ENCODE measurements at regions not wholly inside any gene's neighbourhood (a gene's known extent, or its start where the extent isn't known, plus 50 kb on each side); places are given as distances from the start of the nearest gene placed in this dataset.

- no peak for DNase-seq
These were observed 309.0 kb upstream of the JARID2 start for GRCh38 chr6:14936861-14937260.

- no peak for DNase-seq
These were observed 302.8 kb upstream of the JARID2 start for GRCh38 chr6:14943116-14943515.

DNA sequence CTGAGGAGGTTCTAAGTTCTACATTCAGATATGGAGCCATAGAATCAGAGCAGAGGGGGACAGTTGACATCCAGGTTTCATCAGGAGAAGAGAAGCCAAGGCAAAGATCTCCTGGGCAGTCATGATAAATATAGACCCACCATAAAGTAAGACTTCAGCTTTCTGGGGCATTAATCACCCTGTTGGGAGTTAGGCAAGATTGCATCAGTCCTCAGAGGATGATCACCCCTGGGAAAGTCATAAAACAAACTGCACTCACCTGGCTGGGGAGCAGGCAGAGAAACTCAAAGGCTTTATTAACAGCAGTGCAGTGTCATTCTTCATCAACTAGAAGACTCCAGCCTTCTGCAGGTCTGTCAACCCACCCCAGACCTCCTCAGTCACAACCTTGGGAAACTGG lies 301.3 kb upstream of the JARID2 start:
- DNase-seq = no peak

DNA sequence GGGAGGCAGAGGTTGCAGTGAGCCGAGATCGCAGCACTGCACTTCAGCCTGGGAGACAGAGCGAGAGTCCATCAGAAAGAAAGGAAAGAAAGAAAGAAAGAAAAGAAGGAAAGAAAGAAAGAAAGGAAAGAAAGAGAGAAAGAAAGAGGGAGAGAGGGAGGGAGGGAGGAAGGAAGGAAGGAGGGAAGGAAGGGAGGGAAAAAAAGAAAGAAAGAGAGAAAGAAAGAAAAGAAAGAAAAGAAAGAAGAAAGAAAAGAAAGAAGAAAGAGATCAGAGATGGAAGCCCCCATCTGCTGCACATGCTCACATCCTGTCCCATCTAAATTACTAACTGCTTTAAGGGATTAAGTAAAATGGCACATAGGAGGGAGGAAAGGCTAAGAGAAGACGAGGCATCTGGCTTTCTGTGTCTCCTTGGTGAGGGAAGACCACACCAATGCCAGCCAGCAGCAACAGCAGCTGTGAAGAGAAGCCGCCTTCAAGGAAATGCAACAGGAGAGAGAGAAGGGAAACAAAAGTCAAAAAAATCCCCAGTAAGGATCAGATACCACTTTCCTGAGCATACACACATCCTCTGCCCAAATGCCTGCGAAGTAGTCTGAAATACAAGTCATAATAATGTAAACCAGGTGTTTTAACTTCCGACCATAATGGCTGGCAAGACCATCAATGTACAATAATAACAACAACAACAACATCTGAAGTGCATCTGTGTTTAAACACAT lies 300.2 kb upstream of the JARID2 start:
- DNase-seq = peak; percentile 69

DNA sequence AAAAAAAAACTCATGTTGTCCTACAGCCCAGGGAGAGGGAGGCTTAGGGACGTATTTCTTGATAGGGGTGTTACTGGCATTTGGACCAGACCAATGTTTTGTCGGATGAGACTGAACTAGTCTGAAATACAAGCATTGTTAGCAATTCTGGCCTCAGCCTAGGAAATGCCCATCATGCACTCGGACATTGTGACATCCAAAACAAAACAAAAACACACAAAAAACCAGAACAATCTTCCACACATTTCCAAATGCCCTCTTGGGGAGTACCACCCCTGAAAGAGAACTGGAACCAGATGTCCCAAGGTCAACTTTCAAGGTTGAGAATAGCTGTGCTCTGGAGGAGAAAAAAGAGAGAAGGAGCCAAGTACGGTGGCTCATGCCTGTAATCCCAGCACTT lies 299.1 kb upstream of the JARID2 start:
- DNase-seq = no peak

DNA sequence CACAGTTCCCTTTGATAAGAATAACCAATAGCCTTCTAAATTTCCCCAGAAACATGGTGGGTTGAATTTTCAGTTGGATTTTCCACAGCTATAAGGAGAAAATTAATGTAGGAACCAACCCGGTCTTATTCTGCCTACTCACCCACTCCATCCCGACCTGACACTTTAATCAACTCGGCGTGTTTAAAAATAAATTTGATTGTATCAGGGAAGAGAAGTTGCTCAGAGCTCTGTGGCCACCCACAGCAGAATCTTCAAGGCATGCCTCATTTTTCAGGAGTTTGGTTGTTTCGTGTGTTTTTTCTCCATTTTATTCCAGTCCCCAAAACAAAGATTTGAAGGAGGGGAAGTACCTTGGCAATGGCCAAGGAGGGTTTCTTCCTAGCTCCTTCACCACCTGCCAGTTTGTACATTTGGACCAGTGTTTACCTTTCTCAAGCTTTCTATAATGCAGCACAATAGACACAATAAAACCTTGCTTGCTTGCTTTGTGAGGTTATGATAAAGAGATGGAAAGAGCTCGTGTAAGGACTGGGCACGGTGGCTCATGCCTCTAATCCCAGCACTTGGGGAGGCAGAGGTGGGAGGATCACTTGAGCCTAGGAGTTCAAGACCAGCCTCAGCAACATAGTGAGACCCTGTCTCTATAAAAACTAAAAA lies 297.2 kb upstream of the JARID2 start:
- no peak for DNase-seq

GRCh38 chr6:14950103-14950969 lies 295.5 kb upstream of the JARID2 start:
- no peak for DNase-seq

DNA sequence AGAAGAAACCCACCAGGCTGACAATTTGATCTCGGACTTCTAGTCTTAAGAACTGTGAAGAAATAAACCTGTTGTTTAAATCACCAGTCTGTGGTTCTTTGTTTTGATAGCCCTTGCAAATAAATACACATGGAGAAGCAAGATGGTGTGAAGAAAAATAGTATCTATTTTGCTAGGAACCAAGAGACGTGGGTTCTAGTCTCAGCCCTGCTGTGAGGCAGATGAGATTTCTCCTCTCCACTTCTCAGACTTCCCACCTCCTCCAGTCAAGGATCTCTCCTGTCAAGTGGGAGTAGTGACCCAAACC lies 294.9 kb upstream of the JARID2 start:
- no peak for DNase-seq

- DNase-seq = no peak
These were observed 294.2 kb upstream of the JARID2 start for GRCh38 chr6:14951704-14952103.

DNA sequence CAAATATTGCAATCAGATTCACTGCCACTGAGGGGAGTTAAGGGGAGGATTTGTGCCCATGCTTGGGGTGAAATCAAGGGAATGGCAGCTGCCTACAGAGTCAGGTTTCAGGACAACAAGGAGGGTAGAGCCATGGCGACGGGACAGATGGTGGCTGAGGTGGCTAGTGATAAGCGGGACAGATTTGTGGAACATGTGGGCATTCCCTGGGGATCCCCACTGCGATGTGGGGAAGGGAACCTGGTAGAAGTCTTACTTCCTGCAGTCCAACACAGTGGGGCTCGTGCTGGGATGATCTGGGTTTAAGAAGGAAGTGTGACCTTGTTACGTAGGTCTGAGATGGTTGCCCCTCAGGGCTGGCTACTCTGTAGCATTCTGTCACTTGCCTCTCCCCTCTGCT lies 292.0 kb upstream of the JARID2 start:
- no peak for DNase-seq

GRCh38 chr6:14957355-14958059 lies 288.4 kb upstream of the JARID2 start:
- no peak for DNase-seq

DNA sequence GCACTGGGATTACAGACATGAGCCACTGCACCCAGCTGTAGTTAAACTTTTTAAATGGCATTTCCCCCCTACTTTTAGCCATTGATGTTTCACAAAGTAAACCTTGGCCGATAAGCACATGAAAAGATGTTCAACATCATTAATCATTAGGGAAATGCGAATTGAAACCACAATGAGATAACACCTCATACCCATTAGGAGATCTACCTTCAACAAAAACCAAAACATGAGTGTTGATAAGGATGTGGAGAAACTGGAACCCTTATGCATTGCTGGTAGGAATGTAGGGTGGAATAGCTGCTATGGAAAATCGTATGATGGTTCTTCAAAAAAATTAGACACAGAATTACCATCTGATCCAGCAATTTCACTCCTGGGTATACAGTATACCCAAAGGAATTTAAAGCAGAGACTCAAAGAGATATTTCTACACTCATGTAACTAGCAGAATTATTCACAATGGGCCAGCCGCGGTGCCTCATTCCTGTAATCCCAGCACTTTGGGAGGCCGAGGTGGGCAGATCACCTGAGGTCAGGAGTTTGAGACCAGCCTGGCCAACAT lies 286.5 kb upstream of the JARID2 start:
- no peak for DNase-seq

DNA sequence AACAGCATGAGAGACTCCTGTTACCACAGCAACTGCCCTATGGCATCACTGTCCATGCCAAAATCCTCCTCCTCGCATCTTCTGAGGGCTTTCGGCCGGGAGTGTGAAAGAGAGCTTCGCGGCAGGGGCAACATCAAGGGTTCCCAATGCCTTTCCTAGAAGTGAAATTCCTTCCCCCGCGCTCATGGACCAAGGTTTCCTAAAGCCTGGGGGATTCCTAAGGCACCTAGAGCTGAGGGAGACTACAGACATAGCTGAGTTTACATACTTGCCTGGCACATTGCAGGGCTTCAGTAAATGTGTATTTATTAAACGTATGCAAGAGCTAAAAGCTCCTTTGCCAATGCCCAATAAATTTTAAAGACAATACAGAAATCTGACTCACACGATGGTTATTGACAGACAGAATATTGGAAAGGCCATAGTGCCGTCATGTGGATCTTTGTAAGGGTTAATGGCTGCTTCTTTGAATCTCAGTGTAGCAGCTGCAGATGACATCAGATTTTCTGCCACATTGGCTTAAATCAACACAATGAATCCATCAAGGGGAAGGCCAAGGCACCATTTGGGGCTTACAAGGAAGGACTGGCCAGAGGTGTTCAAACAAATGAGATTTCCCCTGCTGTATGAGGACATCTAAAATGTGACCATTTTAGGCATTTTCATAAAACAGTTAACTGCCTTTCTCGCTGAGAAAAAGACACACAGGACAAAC lies 281.2 kb upstream of the JARID2 start:
- peak; percentile 49 for DNase-seq

GRCh38 chr6:14965424-14966075 lies 280.3 kb upstream of the JARID2 start:
- DNase-seq = peak; percentile 47

DNA sequence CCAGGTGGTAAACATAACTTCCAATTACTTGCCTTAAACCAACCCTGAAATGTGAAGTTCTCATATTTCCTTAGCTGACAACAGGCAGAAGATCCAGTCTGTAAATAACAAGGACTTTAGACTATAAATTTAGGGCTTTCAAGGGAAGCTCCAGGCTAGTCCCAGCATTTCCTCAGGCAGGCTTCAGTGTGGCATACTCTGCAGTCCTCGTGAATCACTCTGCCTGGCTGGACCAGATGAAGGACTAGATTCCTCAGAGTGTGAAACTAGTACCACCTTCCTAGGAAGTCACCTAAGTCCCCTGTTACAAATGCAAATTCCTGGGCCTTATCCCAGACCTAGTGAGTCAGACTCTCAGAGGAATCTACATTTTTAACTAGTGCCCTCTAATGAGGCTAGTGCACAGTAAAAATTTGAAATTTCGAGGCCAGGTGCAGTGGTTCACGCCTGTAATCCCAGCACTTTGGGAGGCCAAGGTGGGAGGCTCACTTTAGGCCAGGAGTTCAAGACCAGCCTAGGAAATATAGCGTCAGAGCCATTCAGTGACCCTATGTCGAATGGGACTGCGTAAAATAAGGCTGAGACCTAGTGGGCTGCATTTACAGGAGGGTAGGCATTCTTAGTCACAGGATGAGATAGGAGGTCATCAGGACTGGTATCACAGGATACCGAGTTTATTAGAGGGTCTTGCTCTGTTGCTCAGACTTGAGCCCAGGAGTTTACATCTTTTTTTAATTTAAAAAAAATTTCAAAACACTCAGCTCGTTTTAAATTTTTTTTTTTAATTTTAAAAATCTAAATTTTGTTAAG lies 279.6 kb upstream of the JARID2 start:
- DNase-seq = no peak

DNA sequence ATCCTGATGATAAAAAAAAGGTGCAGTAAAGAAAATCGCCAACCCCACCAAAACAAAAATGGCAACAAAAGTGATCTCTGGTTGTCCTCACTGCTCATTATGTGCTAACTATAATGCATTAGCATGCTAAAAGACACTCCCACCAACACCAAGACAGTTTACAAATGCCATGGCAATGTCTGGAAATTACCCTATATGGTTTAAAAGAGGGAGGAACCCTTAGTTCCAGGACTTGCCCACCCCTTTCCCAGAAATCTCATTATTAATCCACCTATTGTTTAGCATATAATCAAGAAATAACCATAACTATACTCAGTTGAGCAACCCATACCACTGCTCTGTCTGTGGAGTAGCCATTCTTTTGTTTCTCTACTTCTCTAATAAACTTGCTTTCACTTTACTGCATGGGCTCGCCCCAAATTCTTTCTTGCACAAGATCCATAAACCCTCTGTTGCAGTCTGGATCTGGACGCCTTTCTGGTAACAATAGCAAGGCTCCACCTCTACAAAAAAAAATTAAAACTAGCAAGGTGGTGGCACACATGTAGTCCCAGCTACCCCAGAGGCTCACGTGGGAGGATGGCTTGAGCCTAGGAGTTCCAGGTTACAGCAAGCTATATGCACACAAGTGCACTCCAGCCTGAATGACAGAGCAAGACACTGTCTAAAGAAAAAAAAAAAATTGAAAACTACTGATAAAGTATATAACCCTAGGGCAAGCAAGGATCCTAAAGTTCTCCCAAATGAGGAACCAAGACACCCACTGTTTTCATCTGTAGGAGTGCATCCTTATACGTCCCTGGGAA lies 278.8 kb upstream of the JARID2 start:
- DNase-seq = no peak

DNA sequence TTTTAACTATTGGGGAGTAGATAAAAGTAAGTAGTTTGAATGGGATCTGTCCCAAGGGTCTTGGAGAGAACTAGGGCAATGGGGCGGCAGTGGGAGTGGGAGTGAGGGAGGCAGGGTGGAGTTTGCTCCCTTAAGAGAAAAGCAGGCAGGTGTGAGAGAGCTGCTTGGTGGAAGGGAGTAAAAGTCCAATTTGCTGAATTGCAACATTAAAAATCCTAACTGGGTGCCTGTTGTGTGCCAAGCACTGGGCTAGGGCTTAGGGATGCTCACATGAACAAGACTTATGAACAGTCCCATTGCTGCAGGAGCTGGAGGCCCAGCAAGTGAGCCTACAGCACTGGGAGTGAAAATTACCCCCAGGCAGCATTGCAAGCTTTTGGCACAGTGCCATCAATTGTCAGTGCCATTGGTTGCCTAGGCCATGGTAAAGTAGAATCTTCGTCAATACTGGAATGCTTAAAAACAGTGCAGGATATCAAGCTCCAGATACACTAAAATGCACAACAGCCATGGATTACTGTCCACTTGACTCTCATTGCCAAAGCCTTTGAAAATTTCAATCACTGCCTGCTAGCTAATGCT lies 277.7 kb upstream of the JARID2 start:
- DNase-seq = no peak

GRCh38 chr6:14969126-14969525 lies 276.7 kb upstream of the JARID2 start:
- no peak for DNase-seq
